Activated CD8-positive, alpha-beta memory T cell treated with anti-CD3 and anti-CD28 coated beads for 1 hour (primary cell): ENCODE measurements at regions not wholly inside any gene's neighbourhood (a gene's known extent, or its start where the extent isn't known, plus 50 kb on each side); places are given as distances from the start of the nearest gene placed in this dataset.

Experiments used
- DNase-seq, 2 donors: peaks; one replicate each; pipeline ENCODE4 v3.0.0-alpha.2; 2020; ENCODE audit warnings: low read depth in 1 of 2; ENCODE audit errors: extremely low read depth in 1 of 2

DNA sequence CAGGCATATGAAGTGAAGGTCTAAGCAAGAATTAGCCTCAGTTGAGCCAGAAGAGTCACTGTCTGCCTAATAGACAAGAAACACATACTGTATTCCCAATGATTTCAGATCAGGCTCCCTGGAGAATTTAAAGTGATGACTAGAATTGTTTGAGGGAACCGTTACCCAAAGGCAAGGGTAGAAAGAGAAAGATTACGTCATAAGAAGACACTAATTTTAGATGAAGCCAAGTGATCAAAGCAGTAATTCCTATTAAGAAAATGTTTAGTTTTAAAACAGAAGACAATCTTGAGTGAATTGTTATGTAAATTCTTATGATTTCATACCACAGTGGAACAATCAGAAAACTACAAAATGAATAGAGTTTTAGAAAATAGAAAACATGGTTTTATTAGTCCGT, 194.5 kb upstream of the ARSJ start:
- no peak for DNase-seq

DNA sequence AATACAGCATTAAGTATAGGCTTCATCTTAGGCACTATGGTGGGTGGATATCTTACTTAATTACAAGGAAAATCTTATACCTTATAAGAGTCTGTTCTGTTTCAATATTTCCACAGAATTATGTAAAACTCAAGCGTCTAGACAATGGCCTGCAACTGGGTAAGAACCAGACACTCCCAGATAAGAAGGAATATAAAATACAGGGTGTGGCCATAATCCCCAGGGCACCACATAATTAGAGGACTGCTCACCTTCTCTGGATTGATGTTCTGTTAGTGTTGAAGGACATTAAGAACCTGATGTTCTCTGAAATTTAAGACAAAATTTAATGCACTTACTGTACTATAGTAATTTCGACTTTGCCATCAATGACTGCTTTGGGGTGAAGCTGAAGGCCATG, 198.2 kb upstream of the ARSJ start:
- no peak for DNase-seq

DNA sequence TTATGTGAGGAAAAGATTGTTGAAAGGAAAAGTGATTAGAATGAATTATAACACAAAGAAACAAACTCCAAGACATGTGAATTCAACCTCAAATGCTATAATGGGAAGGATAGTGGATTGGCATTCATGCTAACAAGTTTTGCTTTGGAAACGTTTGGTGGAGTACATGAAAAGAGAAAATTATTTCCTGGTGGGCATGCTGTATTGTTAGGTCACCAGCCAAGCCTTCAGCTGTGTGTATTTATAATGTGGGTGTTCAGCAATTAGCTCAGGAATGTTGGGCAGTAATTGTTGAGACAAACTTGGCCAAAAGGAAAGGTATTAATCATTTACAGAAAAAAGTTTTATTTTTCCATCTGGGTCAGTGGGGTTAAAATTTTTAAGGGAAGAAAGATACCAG, 198.9 kb upstream of the ARSJ start:
- DNase-seq = no peak

DNA sequence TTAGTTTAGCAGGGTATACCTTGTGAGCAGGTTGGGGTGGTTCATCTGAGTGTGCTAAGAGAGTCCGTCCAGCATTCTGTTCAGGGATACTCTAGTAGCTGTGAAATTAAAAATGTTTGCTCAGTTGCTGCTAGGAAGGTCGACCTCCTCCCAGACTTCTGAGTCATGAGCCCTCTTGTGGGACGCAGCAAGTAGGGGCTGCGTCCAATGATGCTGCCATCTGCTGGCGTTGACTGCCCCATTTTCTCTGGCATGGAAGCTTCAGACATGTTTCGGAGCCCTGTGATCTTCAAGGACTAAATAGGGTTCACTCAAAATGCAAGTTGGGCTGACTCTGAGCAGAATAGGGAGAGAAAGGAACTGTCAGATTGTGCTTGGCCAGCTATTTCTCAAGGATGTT, 201.0 kb upstream of the ARSJ start:
- peak in 1 of 2 donors; percentile 1 for DNase-seq

DNA sequence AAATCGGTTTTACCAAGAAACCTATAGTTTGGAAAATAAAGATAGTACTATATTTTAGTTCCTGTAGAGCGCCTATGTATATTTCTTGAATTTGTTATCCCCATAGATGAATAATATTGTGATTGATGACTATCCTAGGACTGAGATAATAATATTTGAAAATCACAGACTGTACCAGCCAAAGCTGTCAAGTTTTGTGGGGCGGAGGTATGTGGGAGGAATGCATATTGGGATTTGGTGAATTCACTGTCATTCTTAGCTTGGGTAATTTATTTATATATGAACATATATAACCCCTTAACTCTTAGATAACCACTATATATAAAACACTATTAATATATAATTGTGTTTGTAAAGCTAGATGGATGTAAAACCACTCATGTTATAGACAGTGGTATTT, 205.5 kb upstream of the ARSJ start:
- DNase-seq = no peak

DNA sequence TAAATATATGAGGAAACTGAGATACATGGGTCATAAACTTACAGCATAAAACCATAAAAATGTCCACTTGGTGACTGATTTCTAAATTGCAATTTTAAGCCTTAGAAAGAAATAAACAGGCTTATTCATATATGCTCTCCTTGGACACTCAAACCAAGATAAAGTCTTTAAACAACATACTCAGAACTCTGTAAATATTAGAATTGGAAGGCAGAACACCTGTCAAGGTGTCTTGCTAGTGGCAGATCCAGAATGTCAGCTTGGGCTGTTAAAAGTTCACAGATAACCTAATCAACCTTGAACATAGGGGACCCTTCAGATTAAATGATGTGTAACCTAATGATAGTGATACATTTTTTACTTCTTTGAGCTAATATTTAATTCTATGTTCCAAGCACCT, 208.1 kb upstream of the ARSJ start:
- no peak for DNase-seq

DNA sequence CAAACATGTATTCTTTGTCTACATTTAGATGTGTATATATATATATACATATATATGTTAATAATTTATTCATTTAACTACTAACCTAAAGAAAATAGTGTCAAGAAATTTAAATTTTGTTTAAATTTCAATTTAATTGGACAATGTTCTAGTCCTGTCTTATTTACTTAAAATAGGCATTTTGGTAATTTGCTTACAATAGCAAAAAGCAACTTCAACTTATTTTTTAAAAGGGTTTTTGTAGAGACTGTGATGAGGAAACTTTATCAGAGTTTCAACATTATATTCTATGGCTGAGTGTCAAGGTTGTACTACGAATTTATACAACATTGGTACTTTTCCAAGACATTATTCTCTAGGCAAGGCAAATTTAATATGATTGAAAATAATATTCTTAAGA, 212.0 kb upstream of the ARSJ start:
- no peak for DNase-seq

DNA sequence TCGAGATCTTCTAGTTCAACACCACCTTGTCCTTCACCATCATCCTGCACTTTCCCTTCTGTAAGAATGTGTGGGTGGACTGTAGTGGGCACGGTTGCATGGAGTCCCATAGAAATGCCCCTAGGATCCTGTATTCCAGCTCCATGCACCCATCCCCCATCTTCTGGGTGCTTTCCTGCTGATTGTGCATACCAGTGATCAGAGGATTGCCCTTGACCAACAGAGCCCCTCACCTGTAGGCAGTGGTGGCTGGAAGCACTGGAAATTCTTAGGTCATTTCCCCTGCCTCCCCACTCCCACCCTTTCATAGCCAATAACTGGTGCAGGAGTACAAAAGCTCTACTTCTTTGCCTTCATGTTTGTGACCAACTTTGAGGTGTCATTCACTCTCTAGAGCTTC, 213.4 kb upstream of the ARSJ start:
- no peak for DNase-seq

DNA sequence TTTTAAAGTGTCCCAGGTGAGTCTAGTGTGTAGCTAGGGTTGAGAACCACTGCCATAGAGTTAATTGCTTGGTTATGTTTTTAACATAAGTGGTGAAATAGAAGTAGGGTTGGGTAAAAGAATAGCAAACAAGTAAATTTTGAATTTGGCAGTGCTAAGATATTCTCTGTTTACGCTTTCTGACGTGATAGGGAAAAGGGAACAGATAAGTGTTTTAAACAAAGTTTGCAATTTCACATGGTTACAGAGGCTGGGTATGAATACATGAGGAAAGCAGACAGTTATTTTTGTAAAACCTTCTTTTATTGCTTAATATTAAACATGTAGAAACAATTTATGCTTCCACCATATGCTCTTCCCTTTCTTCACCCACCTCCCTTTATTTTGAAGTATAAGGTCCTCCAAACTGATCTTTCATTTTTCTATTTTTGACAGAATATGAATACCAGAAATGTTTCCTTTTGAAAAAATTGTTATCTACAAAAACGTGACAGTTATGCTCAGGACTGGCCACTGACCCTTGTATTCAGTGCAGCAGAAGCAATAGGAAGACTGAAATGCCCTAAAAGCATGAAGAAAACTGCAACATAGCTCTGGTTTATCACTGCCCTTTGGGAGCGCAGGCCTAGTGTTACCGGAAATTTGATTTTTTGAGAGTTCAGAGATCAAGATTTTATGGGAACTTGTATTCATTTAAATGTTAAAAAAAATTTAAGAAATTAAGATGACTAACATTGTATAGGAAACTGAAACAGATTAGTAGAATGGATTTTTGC, 214.4 kb upstream of the ARSJ start:
- DNase-seq = no peak

DNA sequence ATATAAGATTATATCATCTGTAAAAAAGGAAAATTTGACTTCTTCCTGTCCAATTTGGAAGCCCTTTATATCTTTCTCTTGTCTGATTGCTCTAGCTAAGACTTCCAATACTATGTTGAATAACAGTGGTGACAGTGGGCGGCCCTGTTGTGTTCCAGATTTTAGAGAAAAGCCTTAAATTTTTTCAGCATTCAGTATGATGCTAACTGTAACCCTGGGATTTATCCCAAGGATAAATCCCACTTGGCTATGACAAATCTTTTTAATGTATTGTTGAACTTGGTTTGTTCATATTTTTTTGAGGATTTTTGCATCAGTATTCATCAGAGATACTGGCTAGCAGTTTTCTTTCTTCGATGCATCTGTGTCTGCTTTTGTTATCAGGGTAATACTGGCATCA, 217.2 kb upstream of the ARSJ start:
- DNase-seq = no peak

DNA sequence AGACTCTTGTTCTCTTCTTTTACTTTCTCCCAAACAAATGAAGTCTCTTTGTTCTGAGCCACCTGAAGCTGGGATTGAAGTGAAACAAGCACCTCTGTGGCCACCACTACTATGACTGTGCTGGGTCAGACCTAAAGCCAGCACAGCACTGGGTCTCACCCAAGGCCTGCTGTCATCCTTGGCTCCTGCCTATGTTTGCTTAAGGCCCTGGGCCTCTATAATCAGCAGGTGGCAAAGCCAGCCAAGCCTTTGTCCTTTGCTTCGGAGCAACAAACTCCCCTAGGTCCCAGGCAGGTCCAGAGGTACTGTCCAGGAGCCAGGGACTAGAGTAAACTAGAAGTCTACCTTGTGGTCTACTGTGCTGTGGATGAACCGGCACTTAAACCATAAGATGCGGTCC, 220.6 kb upstream of the ARSJ start:
- DNase-seq = no peak

DNA sequence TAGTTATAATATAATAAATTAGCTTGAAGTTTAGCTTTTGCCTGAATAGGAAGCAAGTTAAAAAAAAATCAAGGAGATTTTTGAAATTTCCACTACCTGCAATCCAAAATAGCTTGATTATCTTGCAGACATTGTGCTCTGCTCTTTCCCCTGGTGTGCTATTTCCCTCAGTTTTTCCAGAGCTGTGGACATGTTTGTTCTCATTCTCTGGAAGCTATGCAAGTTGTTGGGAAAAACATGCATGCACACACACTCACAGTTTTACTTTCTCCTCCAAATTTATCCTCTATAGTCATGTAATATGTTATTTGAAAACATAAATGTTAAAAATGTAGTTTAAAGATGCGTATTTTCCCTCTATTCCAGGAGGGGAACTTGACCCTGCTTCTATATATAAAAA, 225.8 kb upstream of the ARSJ start:
- no peak for DNase-seq

DNA sequence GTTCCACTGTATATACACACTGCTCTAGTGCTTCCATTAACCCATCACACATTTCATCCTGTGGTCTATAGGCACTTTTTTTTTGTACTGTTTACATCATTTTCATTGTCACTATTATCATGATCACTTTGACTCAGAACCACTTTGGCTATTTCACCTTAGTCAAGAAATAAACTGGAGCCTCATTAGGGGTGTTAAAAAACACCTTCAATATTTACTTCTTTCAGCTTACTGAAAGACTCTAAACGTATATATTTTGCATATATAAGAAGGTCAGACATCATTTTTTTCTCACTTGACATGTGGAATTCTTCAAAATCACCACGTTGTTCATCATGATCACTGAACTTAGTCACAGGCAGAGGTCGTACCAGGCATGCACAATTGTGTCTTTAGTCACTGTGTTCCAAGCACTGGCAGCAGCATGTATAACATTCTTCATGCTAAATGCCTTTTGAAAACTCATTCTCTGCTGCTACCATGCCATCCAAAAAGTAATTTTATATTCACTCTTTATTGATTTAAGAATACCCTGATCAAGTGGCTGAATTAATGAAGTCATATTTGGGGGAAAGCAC, 229.2 kb upstream of the ARSJ start:
- no peak for DNase-seq

DNA sequence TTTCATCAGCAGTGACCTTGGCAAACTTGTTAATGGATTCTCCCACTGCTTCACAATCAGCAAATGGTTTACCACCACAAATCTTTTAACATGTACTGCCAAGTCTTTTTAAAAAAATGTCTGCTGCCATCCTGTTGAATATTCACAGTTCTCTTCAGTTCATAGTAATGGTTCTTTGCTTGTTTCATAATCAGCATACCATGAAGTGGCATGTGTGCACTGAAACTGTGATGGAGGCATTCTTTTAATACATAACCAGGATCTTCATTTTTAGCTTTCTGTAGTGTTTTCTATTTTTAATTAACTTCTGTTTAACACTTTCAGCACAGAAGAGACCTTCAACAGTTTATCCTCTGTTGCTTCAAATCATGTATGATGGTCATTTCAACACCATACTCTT, 230.1 kb upstream of the ARSJ start:
- DNase-seq = no peak

DNA sequence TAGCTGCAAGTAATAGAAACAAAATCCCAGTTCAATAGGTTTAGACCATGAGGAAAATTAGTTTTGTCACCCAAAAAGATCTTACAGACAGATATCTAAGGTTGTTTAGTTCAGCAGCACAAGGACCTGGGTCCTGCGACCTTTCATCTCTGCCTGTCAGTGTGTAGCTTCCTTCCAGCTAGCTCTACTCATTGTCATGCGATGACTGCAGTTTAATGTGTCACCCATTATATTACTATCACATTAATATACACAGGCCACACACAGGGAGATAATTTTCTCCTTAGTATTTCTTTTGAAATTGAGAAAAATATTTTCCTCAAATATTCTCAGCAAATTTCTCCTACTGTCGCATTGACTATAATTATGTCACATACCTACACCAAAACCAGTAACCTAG, 232.1 kb upstream of the ARSJ start:
- no peak for DNase-seq

DNA sequence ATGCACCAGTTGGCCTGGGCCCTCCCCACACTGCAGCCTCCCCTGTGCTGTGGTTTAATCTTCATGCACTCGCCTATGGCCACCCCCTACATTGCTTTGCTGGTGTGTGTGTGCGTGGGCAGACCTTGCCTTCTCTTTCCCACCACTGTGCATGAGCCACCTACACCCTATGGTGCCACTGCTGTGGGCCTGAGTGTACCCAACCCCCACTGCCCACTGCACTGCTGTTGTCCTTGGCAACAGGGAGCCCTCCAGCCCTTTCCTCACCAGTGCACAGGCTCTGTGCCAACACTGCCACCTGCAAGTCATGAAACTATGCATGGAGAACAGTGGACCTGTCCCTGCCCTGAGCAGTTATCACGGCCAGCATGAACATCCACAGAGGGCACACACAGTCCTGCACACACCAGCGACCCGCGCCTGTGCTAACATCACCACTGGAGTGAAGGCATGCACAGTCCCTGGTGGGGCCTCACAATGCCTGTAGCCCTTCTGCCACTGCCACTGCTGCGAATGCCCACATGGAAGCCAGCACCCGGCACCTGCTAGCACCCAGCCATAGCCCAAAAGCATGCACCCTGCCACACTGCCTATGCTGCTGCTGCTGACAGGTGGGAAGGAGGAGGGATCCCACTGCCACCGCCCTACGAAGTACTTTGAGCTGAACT, 237.8 kb upstream of the ARSJ start:
- DNase-seq = no peak

DNA sequence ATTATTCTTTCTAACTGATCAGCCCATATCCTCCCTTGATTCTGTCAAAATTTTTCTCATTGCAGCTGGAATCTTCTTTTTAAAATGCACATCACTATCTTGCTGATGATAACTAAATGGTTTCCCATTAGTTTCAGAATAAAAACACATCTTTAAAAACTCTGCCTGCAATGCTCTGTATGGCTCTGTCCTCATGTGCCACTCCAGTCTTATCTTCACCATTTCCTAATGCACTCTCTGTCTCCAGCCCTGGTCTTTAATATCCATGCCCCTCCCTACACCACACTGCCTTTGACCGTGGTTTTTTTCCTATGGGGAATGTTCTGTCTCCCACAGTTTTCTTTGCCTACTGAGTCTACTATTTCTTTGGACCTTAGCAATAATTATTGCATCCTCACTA, 244.1 kb upstream of the ARSJ start:
- no peak for DNase-seq

DNA sequence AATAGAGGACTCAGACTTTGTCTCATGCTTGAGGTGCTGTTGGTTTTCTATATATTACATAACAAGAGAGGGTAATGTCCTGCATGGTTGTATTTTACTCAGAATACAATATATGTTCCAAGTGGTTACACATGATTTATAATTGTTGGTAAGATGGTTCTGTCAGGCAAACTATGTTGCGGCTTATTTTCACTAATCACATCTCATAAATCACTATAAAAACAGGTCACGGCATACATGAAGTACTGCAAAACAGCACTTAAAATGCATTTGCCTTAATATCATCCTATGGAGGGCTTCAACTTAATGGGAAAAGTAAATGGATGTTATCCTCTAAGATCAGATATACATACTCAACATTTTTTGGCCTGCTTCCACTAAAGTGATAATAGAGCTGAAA, 246.0 kb upstream of the ARSJ start:
- no peak for DNase-seq

DNA sequence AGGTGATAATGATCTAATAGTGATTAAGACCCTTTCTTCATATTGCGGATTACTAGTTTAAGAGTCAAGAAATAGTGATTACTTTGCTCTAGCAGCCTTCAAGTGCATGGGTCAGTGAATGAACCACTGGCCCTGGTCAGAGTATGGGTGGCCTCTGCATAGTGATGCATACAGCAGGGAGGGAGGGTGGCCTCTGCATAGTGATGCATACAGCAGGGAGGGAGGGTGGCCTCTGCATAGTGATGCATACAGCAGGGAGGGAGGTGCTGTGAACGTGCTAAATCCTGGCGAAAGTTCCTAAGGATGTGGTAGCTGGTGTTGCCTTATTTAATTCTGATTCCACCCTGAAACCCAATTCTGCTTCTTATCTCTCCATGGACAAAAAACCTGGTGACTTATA, 246.7 kb upstream of the ARSJ start:
- DNase-seq = no peak

DNA sequence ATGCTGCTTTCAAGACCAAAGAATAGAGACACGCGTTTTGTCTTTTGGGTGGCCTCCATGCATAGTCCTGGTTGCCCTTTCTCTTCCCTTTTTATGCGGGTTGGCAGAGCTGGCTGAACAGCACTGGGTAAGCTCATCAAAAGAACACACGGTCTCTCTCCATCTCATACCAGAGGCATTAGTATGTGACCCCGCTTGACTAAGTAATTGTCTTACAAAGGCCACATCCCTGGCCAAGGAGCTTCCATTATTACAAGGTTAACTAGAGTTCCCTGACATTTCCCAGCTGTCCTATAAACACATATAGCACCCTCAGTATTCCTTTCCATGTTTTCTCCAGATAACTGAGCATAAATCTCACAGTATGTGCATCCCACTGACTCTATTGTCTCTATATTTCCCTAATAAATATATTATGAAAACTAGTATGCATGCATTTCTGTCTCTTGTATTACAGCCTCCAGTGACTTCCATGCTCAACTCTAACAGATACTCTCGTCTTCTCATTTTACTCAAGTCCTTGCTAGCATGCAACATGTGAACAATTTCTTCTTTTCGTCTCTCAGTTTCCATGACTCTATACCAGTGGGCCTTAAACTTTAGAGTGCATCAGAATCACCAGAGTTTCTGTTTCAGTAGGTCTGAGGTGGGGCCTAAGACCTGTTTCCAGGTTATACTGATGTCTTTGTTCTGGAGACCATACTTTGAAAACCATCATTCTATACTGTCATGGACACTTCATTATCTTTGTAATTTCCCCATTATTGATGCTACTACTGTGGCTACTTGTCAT, 247.7 kb upstream of the ARSJ start:
- no peak for DNase-seq

DNA sequence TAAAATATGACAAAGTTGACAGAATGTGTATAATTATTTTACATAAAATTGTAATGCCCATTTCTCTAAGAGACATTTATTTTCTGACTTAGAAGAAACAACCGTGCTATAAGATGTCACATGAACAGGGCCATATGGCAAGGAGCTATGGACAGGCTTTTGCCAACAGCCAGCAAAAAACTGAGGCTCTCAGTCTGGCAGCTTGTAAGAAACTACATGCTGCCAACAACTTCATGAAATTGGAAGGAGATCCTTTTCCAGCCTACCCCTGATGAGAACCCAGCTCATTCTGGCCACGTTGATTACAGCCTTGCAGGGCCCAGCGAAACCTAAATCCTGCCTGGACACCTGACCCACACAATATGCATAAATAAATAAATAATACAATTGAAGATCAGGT, 250.3 kb upstream of the ARSJ start:
- DNase-seq = no peak
